GM23338 (cell line): ENCODE measurements at regions not wholly inside any gene's neighbourhood (a gene's known extent, or its start where the extent isn't known, plus 50 kb on each side); places are given as distances from the start of the nearest gene placed in this dataset.
"Not testable (repeated sequence)": the region's sequence is repeated elsewhere in the genome, so short reads cannot be mapped to it uniquely, and the experiment has no call there.

ENCODE experiments used
- ATAC-seq: fragments of 200-7000 bp; cut with Tn5 transposase; 3 replicates; pipeline ENCODE4 v1.9.1; 2020
- DNase-seq: peaks from one replicate; pipeline ENCODE4 v3.0.0-alpha.2; 2015; ENCODE audit warnings: low spot score
- H2AFZ ChIP-seq: fragments of 200-600 bp; sonication (generic); 2 replicates; pipeline ENCODE4 v1.8.0; 2016; ENCODE audit warnings: antibody characterized with exemption, mild to moderate bottlenecking, moderate library complexity
- H3F3A ChIP-seq: fragments of 200-600 bp; sonication (generic); replicated peaks from 2 replicates; pipeline ENCODE4 v1.8.0; 2017; ENCODE audit warnings: antibody characterized with exemption, mixed run types, low read depth
- H3K27ac ChIP-seq: fragments of 200-600 bp; sonication (generic); 2 replicates; pipeline ENCODE4 v1.6.1; 2016; ENCODE audit warnings: low read depth
- H3K27me3 ChIP-seq: fragments of 200-600 bp; sonication (generic); 2 replicates; pipeline ENCODE4 v1.8.0; 2016; ENCODE audit warnings: mild to moderate bottlenecking, mixed run types, moderate library complexity; ENCODE audit not compliant: insufficient read depth
- H3K36me3 ChIP-seq: fragments of 200-600 bp; sonication (generic); 2 replicates; pipeline ENCODE4 v1.8.0; 2016; ENCODE audit warnings: mild to moderate bottlenecking; ENCODE audit not compliant: insufficient read depth
- H3K4me1 ChIP-seq: fragments of 200-600 bp; sonication (generic); 2 replicates; pipeline ENCODE4 v1.8.0; 2016; ENCODE audit warnings: mild to moderate bottlenecking, moderate library complexity; ENCODE audit not compliant: insufficient read depth
- H3K4me2 ChIP-seq: fragments of 200-600 bp; sonication (generic); 2 replicates; pipeline ENCODE4 v1.7.1; 2017; ENCODE audit warnings: mixed run types
- H3K4me3 ChIP-seq: fragments of 200-600 bp; sonication (generic); 2 replicates; pipeline ENCODE4 v1.6.1; 2016; ENCODE audit warnings: mixed run types
- H3K79me2 ChIP-seq: fragments of 200-600 bp; sonication (generic); replicated peaks from 2 replicates; pipeline ENCODE4 v1.8.0; 2017; ENCODE audit warnings: mild to moderate bottlenecking; ENCODE audit not compliant: insufficient read depth
- H3K9me2 ChIP-seq: fragments of 200-600 bp; sonication (generic); 2 replicates; pipeline ENCODE4 v1.8.0; 2017; ENCODE audit not compliant: insufficient read depth
- H4K20me1 ChIP-seq: fragments of 200-600 bp; sonication (generic); replicated peaks from 2 replicates; pipeline ENCODE4 v1.8.0; 2017; ENCODE audit warnings: mild to moderate bottlenecking; ENCODE audit not compliant: insufficient read depth
- H3K27ac Mint-ChIP-seq: 2 replicates; pipeline ENCODE4 v1.8.0; 2020; ENCODE audit warnings: inconsistent platforms, mild to moderate bottlenecking, moderate library complexity, mixed read lengths
- H3K27me3 Mint-ChIP-seq: 3 replicates; pipeline ENCODE4 v1.8.0; 2022; ENCODE audit warnings: low read depth, mild to moderate bottlenecking, moderate library complexity, mixed read lengths, inconsistent platforms; ENCODE audit not compliant: insufficient read depth, poor library complexity
- H3K36me3 Mint-ChIP-seq: 3 replicates; pipeline ENCODE4 v1.8.0; 2021; ENCODE audit warnings: low read depth, mild to moderate bottlenecking, inconsistent platforms, moderate library complexity, mixed read lengths
- H3K4me1 Mint-ChIP-seq: 3 replicates; pipeline ENCODE4 v1.8.0; 2020; ENCODE audit warnings: mild to moderate bottlenecking, inconsistent platforms, mixed read lengths
- H3K4me3 Mint-ChIP-seq: 3 replicates; pipeline ENCODE4 v1.8.0; 2021; ENCODE audit warnings: moderate library complexity, mild to moderate bottlenecking, inconsistent platforms, mixed read lengths
- H3K9me3 Mint-ChIP-seq: 3 replicates; pipeline ENCODE4 v1.8.0; 2020; ENCODE audit warnings: moderate library complexity, mild to moderate bottlenecking, inconsistent platforms, mixed read lengths
- JUNB ChIP-seq: IDR thresholded peaks from one replicate; pipeline ENCODE4 v1.6.1; 2016; ENCODE audit warnings: antibody characterized with exemption; ENCODE audit not compliant: unreplicated experiment
- NANOG ChIP-seq: IDR thresholded peaks from 2 replicates; pipeline ENCODE4 v1.6.1; 2016; ENCODE audit warnings: antibody characterized with exemption, borderline replicate concordance
- STAT1 ChIP-seq: IDR thresholded peaks from one replicate; pipeline ENCODE4 v1.6.1; 2016; ENCODE audit warnings: antibody characterized with exemption; ENCODE audit not compliant: unreplicated experiment
- TF ChIP-seq, protein P1 (sequence below): fragments of 250-450 bp; sonication (Bioruptor Pico); IDR thresholded peaks from 2 replicates; pipeline ENCODE4 v1.5.0; 2020; ENCODE audit warnings: mild to moderate bottlenecking, moderate library complexity
- TF ChIP-seq, protein P2 (sequence below): IDR thresholded peaks from 2 replicates; pipeline ENCODE4 v1.6.1; 2016; ENCODE audit warnings: antibody characterized with exemption

DNA sequence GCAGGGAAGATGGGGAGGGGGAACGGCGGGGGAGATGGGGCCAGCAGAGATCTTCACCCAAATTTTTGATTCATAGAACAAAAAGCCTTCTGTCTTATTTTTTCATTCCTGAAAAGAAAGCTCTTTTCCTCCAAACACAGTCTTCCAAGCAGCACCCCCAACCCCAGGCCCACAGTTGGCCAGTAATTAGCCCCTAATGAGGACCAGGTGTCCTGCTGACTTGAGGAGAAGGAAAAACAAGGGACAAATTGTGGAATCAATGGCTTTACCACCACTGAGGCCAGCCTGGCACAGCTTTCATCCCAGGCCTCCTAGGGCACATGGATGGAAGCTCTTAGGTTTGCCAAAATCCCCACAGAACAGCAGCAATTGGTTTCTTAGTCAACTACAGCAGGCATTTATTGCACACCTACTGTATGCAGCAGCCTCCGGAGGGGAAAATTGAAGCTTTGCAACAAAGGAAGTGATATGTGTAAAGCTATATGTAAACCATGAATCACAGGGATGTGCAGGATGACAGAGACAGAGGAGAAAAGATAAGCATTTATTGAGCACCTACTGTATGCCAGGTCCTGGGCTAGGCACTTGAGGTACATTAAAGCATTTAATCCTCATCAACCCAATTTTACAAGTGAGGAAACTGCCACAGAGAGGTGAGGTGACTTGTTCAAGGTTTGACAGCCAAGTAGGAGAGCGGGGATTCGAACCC is 199.5 kb downstream of the TBC1D2B start (continued):
- TF ChIP-seq, protein P1, sequence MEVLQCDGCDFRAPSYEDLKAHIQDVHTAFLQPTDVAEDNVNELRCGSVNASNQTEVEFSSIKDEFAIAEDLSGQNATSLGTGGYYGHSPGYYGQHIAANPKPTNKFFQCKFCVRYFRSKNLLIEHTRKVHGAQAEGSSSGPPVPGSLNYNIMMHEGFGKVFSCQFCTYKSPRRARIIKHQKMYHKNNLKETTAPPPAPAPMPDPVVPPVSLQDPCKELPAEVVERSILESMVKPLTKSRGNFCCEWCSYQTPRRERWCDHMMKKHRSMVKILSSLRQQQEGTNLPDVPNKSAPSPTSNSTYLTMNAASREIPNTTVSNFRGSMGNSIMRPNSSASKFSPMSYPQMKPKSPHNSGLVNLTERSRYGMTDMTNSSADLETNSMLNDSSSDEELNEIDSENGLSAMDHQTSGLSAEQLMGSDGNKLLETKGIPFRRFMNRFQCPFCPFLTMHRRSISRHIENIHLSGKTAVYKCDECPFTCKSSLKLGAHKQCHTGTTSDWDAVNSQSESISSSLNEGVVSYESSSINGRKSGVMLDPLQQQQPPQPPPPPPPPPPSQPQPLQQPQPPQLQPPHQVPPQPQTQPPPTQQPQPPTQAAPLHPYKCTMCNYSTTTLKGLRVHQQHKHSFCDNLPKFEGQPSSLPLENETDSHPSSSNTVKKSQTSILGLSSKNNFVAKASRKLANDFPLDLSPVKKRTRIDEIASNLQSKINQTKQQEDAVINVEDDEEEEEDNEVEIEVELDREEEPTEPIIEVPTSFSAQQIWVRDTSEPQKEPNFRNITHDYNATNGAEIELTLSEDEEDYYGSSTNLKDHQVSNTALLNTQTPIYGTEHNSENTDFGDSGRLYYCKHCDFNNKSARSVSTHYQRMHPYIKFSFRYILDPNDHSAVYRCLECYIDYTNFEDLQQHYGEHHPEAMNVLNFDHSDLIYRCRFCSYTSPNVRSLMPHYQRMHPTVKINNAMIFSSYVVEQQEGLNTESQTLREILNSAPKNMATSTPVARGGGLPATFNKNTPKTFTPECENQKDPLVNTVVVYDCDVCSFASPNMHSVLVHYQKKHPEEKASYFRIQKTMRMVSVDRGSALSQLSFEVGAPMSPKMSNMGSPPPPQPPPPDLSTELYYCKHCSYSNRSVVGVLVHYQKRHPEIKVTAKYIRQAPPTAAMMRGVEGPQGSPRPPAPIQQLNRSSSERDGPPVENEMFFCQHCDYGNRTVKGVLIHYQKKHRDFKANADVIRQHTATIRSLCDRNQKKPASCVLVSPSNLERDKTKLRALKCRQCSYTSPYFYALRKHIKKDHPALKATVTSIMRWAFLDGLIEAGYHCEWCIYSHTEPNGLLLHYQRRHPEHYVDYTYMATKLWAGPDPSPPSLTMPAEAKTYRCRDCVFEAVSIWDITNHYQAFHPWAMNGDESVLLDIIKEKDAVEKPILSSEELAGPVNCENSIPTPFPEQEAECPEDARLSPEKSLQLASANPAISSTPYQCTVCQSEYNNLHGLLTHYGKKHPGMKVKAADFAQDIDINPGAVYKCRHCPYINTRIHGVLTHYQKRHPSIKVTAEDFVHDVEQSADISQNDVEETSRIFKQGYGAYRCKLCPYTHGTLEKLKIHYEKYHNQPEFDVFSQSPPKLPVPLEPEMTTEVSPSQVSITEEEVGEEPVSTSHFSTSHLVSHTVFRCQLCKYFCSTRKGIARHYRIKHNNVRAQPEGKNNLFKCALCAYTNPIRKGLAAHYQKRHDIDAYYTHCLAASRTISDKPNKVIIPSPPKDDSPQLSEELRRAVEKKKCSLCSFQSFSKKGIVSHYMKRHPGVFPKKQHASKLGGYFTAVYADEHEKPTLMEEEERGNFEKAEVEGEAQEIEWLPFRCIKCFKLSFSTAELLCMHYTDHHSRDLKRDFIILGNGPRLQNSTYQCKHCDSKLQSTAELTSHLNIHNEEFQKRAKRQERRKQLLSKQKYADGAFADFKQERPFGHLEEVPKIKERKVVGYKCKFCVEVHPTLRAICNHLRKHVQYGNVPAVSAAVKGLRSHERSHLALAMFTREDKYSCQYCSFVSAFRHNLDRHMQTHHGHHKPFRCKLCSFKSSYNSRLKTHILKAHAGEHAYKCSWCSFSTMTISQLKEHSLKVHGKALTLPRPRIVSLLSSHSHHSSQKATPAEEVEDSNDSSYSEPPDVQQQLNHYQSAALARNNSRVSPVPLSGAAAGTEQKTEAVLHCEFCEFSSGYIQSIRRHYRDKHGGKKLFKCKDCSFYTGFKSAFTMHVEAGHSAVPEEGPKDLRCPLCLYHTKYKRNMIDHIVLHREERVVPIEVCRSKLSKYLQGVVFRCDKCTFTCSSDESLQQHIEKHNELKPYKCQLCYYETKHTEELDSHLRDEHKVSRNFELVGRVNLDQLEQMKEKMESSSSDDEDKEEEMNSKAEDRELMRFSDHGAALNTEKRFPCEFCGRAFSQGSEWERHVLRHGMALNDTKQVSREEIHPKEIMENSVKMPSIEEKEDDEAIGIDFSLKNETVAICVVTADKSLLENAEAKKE (CRISPR knock-in tag) = no peak
- TF ChIP-seq, protein P2, sequence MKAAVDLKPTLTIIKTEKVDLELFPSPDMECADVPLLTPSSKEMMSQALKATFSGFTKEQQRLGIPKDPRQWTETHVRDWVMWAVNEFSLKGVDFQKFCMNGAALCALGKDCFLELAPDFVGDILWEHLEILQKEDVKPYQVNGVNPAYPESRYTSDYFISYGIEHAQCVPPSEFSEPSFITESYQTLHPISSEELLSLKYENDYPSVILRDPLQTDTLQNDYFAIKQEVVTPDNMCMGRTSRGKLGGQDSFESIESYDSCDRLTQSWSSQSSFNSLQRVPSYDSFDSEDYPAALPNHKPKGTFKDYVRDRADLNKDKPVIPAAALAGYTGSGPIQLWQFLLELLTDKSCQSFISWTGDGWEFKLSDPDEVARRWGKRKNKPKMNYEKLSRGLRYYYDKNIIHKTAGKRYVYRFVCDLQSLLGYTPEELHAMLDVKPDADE = no peak
- no peak for TF ChIP-seq STAT1
- no peak for TF ChIP-seq NANOG
- no peak for TF ChIP-seq JUNB

DNA sequence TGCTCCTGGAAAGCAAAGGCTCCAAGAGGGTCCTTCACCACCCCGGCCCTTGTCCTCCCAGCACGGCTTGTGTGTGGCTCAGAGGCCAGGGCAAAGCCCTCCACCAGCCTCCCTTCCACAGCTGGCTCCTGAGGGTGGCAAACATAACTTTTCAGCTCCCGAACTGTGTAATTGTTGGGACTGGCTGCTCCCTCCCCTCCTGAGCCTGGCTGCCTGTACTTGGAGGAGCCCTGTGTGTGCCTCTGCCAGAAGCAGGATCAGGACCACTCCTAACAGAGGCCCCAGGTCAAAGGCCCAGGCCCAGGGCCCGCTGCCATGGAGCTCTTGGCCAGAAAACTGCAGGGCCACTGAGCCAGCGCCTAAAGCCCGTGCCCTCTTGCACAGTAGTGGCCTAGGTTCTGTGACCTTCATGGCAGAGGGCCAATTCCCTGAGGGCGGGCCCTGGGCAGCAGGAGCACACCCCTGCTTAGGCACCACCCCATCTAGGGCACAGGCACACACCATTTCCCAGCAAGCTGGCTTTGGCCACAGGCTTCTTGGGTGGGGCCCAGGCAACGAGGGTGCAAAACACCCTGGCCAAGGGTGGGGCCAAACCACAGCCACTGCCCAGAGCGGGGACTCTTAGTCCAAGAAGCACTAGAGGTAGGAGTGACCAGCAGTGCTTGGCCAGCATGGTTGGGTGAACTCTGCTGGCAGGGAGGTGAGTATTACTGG is 201.2 kb downstream of the TBC1D2B start:
- not testable (repeated sequence) for H2AFZ ChIP-seq, H3K9me2 ChIP-seq, ATAC-seq, H3K4me1 ChIP-seq, H3K4me3 Mint-ChIP-seq, H3K36me3 Mint-ChIP-seq, H3K9me3 Mint-ChIP-seq, DNase-seq, H3K27me3 Mint-ChIP-seq, H4K20me1 ChIP-seq, H3K79me2 ChIP-seq, H3K4me3 ChIP-seq, H3K4me1 Mint-ChIP-seq, H3K36me3 ChIP-seq, H3F3A ChIP-seq, H3K27me3 ChIP-seq, H3K27ac ChIP-seq, H3K4me2 ChIP-seq, H3K27ac Mint-ChIP-seq
